H1 (cell line): ENCODE measurements at regions not wholly inside any gene's neighbourhood (a gene's known extent, or its start where the extent isn't known, plus 50 kb on each side); places are given as distances from the start of the nearest gene placed in this dataset.

Experiments used
- KDM4A ChIP-seq: IDR thresholded peaks from one replicate; pipeline ENCODE4 v1.7.1; 2012; ENCODE audit warnings: low read depth, mild to moderate bottlenecking, moderate library complexity, low read length, inconsistent platforms; ENCODE audit not compliant: severe bottlenecking
- NANOG ChIP-seq: IDR thresholded peaks from 2 replicates; pipeline ENCODE4 v1.6.1; 2011; ENCODE audit warnings: low read length, low read depth, mild to moderate bottlenecking, inconsistent platforms; ENCODE audit not compliant: insufficient read depth, poor library complexity, severe bottlenecking
- POLR2AphosphoS5 ChIP-seq: IDR thresholded peaks from 2 replicates; pipeline ENCODE4 v1.6.1; 2011; ENCODE audit warnings: low read depth, low read length
- SAP30 ChIP-seq: fragments of 300-600 bp; sonication (generic); IDR thresholded peaks from 2 replicates; pipeline ENCODE4 v1.7.1; 2012; ENCODE audit warnings: low read length, moderate library complexity, mild to moderate bottlenecking, inconsistent platforms; ENCODE audit not compliant: insufficient read depth, insufficient replicate concordance

DNA sequence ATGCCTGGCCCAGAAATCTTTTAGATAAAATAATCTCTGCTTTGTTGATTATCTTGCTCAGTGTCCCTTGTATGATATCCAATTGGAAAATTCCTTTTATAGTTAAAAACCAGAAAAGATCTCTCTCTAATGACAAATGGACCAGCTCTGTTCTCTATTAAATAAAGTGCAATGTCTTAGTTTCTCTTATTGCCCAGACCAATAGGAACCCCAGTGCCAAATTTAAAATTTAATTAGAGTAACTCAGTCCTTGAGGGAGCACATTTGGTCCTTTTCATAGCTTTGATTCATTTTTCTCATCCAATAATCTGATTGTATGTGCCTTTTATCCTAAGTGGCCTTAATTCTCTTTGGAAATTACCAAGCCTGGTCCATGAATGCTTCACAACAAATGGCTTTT is 158.9 kb upstream of the FOXK1 start (continued):
- TF ChIP-seq KDM4A (no peak), POLR2AphosphoS5 (no peak), NANOG (no peak), SAP30 (no peak)
- TF ChIP-seq, all 59 proteins: peak for 0
